Liver (tissue), 7 donors: ENCODE measurements at regions not wholly inside any gene's neighbourhood (a gene's known extent, or its start where the extent isn't known, plus 50 kb on each side); places are given as distances from the start of the nearest gene placed in this dataset.

ENCODE experiments used
- DNase-seq: peaks from one replicate; pipeline ENCODE4 v3.0.0-alpha.2; 2017; ENCODE audit warnings: low spot score
- H3K27ac ChIP-seq, 2 donors: one replicate each; pipeline ENCODE4 v1.7.0; 2013; ENCODE audit warnings: inconsistent platforms in 2 of 2, low read length in 2 of 2, control low read depth in 1 of 2, low read depth in 1 of 2, mild to moderate bottlenecking in 1 of 2
- H3K27me3 ChIP-seq, 4 donors: one replicate each; pipeline versions ENCODE4 v1.6.1 to v1.7.0; 2013; ENCODE audit warnings: low read length in 3 of 4, inconsistent platforms in 1 of 4, mild to moderate bottlenecking in 1 of 4, moderate library complexity in 1 of 4; ENCODE audit not compliant: control insufficient read depth in 4 of 4, insufficient read depth in 4 of 4
- H3K36me3 ChIP-seq, 4 donors: one replicate each; pipeline versions ENCODE4 v1.6.1 to v1.7.0; 2013; ENCODE audit warnings: low read length in 3 of 4, mild to moderate bottlenecking in 3 of 4, low read depth in 1 of 4, moderate library complexity in 1 of 4; ENCODE audit not compliant: control insufficient read depth in 4 of 4, insufficient read depth in 3 of 4
- H3K4me1 ChIP-seq, 4 donors: one replicate each; pipeline versions ENCODE4 v1.6.1 to v1.7.0; 2013; ENCODE audit warnings: low read length in 3 of 4, mild to moderate bottlenecking in 3 of 4, moderate library complexity in 1 of 4; ENCODE audit not compliant: control insufficient read depth in 4 of 4, insufficient read depth in 4 of 4
- H3K4me3 ChIP-seq, 3 donors: one replicate each; pipeline versions ENCODE4 v1.6.1 to v1.7.0; 2013; ENCODE audit warnings: low read length in 3 of 3, control low read depth in 1 of 3, low read depth in 1 of 3, mild to moderate bottlenecking in 1 of 3
- H3K9ac ChIP-seq, 2 donors: one replicate each; pipeline ENCODE4 v1.7.0; 2013; ENCODE audit warnings: low read length in 2 of 2, mild to moderate bottlenecking in 2 of 2, moderate library complexity in 2 of 2, control low read depth in 1 of 2, low read depth in 1 of 2
- H3K9me3 ChIP-seq, 4 donors: one replicate each; pipeline versions ENCODE4 v1.6.1 to v1.7.0; 2013; ENCODE audit warnings: low read length in 3 of 4; ENCODE audit not compliant: control insufficient read depth in 4 of 4
- ATF3 ChIP-seq: IDR thresholded peaks from 2 replicates; pipeline ENCODE4 v1.6.1; 2016; ENCODE audit warnings: antibody characterized with exemption
- CTCF ChIP-seq: fragments of 150-350 bp; IDR thresholded peaks from 2 replicates; pipeline ENCODE4 v1.5.1; 2017; ENCODE audit warnings: improper control_type of control experiment, low read depth, low read length; ENCODE audit not compliant: missing input control
- EGR1 ChIP-seq, 2 donors: IDR thresholded peaks; 2 replicates each; pipeline ENCODE4 v1.6.1; 2016 to 2018; ENCODE audit warnings: antibody characterized with exemption in 2 of 2, low read depth in 2 of 2
- FOXA1 ChIP-seq: IDR thresholded peaks from 2 replicates; pipeline ENCODE4 v1.6.1; 2016; ENCODE audit warnings: antibody characterized with exemption
- FOXA2 ChIP-seq: IDR thresholded peaks from 2 replicates; pipeline ENCODE4 v1.6.1; 2016; ENCODE audit warnings: antibody characterized with exemption
- GABPA ChIP-seq, 2 donors: IDR thresholded peaks in 1 of 2; conservative IDR thresholded peaks in 1 of 2; 2 replicates each; pipeline ENCODE4 v1.6.1; 2016; ENCODE audit warnings: antibody characterized with exemption in 2 of 2, mild to moderate bottlenecking in 1 of 2, moderate library complexity in 1 of 2
- HNF4A ChIP-seq, 2 donors: conservative IDR thresholded peaks; 2 replicates each; pipeline ENCODE4 v1.6.1; 2016; ENCODE audit warnings: antibody characterized with exemption in 2 of 2, mild to moderate bottlenecking in 2 of 2
- HNF4G ChIP-seq: IDR thresholded peaks from 2 replicates; pipeline ENCODE4 v1.6.1; 2016; ENCODE audit warnings: antibody characterized with exemption
- JUND ChIP-seq, 2 donors: IDR thresholded peaks; 2 replicates each; pipeline ENCODE4 v1.6.1; 2016; ENCODE audit warnings: antibody characterized with exemption in 2 of 2
- MAX ChIP-seq: IDR thresholded peaks from 2 replicates; pipeline ENCODE4 v1.6.1; 2016; ENCODE audit warnings: antibody characterized with exemption
- NR2F2 ChIP-seq: IDR thresholded peaks from 2 replicates; pipeline ENCODE4 v1.6.1; 2016; ENCODE audit warnings: antibody characterized with exemption
- RAD21 ChIP-seq, 2 donors: IDR thresholded peaks; 2 replicates each; pipeline ENCODE4 v1.6.1; 2016; ENCODE audit warnings: antibody characterized with exemption in 2 of 2, mild to moderate bottlenecking in 2 of 2
- REST ChIP-seq: IDR thresholded peaks from 2 replicates; pipeline ENCODE4 v1.6.1; 2016; ENCODE audit warnings: antibody characterized with exemption, mild to moderate bottlenecking
- RXRA ChIP-seq, 2 donors: IDR thresholded peaks; 2 replicates each; pipeline ENCODE4 v1.6.1; 2017 to 2018; ENCODE audit warnings: antibody characterized with exemption in 2 of 2, mild to moderate bottlenecking in 1 of 2
- SP1 ChIP-seq: IDR thresholded peaks from 2 replicates; pipeline ENCODE4 v1.6.1; 2018; ENCODE audit warnings: antibody characterized with exemption, mild to moderate bottlenecking
- TAF1 ChIP-seq: conservative IDR thresholded peaks from 2 replicates; pipeline ENCODE4 v1.6.1; 2016; ENCODE audit warnings: antibody characterized with exemption, mild to moderate bottlenecking
- YY1 ChIP-seq: IDR thresholded peaks from 2 replicates; pipeline ENCODE4 v1.6.1; 2016; ENCODE audit warnings: antibody characterized with exemption, mild to moderate bottlenecking
- ZBTB33 ChIP-seq: IDR thresholded peaks from 2 replicates; pipeline ENCODE4 v1.6.1; 2016; ENCODE audit warnings: antibody characterized with exemption
- donor health status: healthy.
- donor health status: healthy.
- donor health status: healthy.
- donor health status: healthy.

GRCh38 chr7:106400923-106401322 lies 116.1 kb upstream of the NAMPT start (continued):
- TF ChIP-seq ZBTB33 = no peak
- no peak for TF ChIP-seq HNF4G
- no peak for TF ChIP-seq YY1
- TF ChIP-seq CTCF = no peak
- TF ChIP-seq RXRA (IDR thresholded peaks at IDR 0.05) = no peak

- TF ChIP-seq HNF4A (conservative IDR thresholded peaks at IDR 0.05) (no peak), CTCF (no peak), FOXA1 (no peak), FOXA2 (no peak), RAD21 (IDR thresholded peaks at IDR 0.05) (no peak), ATF3 (no peak), SP1 (no peak), REST (no peak), NR2F2 (no peak), ZBTB33 (no peak), JUND (IDR thresholded peaks at IDR 0.05) (no peak), GABPA (IDR thresholded peaks at IDR 0.05 in 1 of 2, conservative IDR thresholded peaks at IDR 0.05 in 1 of 2) (no peak), YY1 (no peak), RXRA (IDR thresholded peaks at IDR 0.05) (no peak), MAX (no peak), HNF4G (no peak), EGR1 (IDR thresholded peaks at IDR 0.05; ENCODE audit: low read depth in 2 of 2) (no peak), TAF1 (no peak)
- no peak for DNase-seq
- Histone ChIP-seq H3K9me3 (no peaks in the 10 kb centered on the region), H3K27me3 (no peaks in the 10 kb centered on the region), H3K4me1 (no peaks in the 10 kb centered on the region), H3K27ac (no peak overlapping the region), H3K9ac (no peak overlapping the region), H3K36me3 (no peaks in the 10 kb centered on the region), H3K4me3 (no peak overlapping the region)
Observed at GRCh38 chr7:106398786-106399185, 114.0 kb upstream of the NAMPT start.
